ENCODE measurements at regions not wholly inside any gene's neighbourhood (a gene's known extent, or its start where the extent isn't known, plus 50 kb on each side); places are given as distances from the start of the nearest gene placed in this dataset.
A peak's percentile ranks its signal among the peaks of the same experiment; 100 is the strongest.

DNA sequence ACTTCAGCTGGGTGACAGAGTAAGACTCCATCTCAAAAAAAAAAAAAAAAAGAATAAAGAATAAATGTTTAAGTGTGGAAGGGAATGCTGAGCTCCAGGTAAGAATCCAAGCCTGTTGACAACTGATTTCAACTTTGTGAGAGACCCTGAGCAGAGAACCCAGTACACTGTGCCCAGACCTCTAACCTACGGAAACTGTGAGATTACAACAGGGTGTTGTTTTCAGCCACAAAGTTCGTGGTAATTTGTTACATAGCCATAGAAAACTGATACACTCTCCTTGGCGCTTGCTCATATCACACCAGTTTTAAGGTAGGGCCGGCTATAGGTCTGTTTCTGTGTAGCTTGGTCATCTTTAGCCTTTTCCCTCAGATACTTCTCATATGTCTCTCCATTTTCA lies 98.4 kb upstream of the PAPOLG start:
- DNase-seq (ENCODE audit: low read depth) = no peak

DNA sequence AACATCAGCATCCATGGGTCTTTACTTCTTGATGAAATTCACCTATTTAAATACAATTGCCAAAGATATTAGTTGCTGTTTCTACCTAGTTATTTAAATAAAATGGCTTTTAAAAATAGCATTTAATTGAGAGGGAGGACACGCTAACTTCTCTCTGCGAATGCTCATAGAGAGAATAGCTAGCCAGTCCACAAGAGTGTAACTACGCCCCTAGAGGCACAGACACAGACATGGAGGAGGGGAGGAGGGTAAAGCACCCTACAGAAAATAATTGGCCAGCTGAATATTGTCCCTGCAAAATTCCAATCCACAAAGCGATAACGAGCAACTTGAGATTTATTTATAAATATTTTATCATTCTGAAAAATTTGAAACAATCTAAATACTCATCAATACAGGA lies 97.0 kb upstream of the PAPOLG start:
- no peak for DNase-seq (ENCODE audit: low read depth)

DNA sequence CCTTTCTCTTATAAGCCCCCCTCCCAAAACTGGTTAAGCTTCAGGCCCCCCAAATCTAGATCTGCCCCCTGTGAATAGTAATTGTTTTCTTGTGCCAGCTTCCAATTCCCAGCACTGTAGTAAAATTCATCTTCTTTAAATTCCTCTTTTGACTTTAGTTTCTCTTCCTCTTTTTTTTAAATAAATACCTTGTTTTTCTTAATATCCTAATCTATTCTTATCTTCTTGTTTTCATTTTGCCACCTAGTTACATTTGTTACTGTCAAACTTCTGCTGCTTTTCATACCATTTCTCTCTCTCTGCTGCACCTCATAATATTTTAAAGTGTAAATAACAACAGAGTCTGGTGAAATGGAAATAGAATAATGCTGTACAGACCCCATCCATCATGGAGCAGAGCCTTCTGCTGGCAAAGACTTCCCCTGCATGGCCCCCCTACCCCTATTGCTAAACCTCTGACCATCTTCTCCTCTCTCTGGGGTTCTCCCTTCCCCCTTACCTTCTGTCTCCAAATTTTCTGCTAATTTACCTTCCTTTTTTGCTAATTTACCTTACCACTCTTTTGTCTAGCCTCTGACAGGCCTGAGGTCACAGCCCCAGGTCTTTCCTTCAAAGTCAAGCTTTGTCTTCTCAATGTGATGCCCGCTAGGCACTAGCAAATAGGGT lies 94.9 kb upstream of the PAPOLG start:
- DNase-seq (ENCODE audit: low read depth) = no peak

DNA sequence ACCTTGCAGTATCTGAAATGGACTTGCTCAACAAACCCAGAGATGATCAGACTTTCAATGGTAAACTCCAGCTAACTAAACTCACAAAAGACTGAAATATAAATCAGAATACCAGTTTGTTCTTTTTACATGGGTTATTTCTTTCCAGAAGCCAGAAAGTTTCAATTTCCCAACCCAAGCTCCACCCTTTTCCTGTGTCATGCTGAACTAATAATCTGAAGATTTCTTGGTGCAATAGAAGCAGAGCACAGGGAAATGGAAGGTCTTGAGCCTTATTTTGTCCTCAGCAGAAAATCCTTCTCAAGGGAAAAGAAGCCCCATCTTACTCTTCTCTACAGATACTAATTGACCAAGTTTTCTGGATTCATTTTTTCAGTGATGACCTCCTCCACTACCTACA lies 93.3 kb upstream of the PAPOLG start:
- no peak for DNase-seq (ENCODE audit: low read depth)

DNA sequence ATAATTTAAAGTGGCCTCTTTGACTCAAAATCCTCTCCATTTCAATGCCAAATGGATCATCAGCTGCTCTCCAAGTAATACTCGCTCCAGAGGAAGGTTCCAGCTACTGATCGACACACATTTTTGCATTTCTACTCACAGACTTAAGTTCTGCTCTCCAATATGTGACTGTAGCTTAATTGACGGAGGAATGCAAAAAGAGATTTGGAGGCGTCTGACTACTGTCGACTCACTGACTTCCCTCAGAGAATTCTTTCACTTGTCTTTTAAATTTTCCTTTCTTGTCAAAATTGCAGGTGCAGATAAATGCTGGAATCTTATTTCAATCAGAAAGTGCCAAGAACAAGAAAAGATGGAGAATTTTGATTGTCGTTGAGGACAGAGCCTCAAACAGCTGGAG lies 84.1 kb upstream of the PAPOLG start:
- DNase-seq (ENCODE audit: low read depth) = peak; percentile 9

DNA sequence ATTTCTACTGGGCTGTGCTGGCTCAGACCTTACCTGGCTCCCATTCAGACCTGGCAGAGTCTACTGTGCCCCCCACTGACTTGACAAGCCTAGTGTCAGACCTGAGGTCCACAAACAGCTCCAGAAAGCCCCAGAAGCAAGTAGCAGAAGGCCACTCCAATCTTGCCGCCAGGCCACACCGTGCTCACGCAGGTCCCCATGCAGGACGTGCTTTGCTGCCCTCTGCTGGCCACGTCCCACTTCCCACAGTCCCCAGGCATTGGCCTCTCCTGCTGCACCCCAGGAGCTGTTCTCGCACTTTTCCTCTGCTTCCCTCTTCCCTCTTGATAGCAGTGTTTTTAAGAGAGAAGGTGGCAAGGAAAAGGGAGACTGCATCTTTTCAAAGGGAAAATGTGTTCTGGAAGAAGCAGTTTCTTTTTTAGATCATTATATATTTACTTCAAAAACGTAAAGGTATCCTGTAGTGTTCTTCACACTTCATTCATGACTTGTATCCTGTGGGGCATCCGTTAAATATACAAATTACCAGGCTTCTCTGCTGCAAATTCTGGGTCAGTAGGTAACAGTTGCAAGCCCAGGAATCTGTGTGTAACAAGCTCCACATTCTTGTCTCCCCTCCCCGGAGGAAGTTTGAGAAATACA lies 81.4 kb upstream of the PAPOLG start:
- peak; percentile 40 for DNase-seq (ENCODE audit: low read depth)

DNA sequence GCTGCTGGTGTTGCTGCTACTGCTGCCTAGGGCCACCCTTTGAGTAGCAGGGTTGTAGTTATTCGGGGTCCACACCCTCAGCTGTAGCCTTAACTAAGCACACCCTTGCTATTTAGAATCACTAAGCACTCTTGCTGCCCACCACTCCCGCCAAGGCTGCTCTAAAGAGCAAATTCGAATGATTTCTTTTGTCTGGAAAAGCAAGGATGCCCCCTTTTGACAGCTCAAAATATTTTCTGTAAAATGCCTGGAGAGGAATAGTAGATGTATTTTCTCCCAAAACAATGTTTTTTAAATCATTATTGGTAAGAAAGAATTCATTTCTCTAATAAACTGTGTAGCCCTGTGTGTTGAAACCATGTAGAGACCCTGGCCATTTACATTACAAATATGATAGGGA lies 80.8 kb upstream of the PAPOLG start:
- DNase-seq (ENCODE audit: low read depth) = no peak

DNA sequence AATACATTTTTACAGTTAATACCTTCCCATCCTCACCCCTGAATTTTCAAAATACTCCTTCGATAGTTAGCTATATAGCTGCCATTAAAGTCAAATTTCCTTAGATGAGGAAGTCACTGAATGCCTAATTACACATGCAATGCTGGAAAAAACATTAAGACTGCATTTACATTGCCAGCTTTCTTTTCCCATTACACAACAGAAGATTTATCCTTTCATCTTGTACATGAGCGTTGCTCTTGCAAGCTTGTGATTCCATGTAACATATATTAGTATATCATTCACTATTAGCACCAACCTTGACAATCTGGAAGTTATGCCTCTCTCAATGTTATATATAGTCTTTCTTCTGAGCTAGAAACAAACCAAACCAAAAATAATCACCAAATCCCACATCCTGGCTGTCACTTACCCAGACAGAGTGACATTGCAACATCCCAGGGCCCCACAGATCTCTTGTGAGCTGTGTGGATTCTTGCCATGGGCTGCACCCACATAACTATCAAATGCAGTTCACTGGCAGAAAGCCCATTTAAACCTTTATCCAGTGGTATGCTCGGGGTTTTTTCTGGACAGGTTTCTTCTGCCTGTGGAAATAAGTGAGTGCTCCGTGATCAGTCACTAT lies 79.2 kb upstream of the PAPOLG start:
- DNase-seq (ENCODE audit: low read depth) = no peak

DNA sequence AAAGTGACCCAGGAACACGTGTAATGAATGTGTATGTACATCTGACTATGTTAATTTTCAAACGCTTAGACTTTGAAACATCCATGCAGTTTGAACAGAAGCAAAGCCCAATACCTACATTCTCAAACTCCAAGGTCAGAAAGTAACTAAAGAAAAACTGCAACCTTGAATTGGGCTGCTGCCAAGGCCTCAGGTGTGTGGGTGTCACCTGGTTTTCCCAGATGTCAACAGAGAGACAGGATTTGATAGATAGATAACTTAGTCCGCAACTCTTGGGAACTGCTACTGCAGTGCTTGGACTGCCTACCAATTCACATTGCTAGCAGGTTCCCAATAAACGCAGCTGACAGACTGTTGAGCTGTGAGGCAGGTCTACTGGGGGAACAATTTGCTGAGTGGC lies 78.7 kb upstream of the PAPOLG start:
- DNase-seq (ENCODE audit: low read depth) = no peak

DNA sequence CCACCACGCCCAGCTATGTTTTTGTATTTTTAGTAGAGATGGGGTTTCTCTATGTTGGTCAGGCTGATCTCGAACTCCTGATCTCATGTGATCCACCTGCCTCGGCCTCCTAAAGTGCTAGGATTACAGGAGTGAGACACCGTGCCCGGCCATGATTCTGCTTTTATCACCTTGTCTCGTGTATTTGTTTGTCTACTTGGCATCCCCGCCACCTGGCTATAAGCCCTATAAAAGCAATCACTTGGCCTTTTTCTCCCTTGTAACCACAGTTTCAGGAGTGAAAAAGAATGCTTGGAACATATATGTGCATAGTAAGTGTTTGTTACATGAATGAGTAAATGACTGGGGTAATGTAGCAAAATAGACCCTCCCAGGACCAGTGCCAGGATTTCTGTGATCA lies 77.5 kb upstream of the PAPOLG start:
- DNase-seq (ENCODE audit: low read depth) = no peak

DNA sequence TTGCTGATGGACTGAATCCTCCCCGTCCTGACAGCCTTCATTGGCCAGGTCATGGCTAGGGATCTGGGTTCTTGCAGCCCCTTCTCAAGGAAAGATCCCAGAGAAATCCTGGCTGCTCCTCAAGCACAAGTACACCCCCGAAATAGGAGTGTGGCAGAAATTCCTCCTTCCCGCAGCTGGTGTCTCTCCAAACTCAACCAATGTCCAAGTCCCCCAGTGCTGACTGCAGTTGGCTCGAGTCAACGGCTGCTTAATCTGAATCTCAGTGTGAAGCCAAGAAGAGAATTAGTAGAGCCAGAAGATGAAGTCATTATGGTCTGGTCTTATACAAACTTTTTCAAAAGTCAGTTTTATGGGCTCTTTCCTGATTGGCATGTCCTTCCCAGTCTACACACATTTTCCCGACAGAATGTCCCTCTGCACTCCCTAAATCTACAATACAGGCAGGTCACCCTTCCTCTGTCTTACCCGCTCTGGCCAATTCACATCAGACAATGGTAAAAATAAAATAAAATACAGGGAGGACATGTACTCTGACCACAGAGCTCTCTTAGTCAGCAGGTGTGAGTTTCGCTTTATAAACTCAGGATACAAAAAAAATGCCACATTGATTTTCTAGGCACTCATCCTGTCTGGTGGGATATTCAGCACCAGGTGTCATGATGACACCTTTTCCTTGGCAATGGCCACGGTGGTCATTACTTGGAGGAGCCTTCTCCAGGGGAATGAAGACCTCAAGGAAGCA lies 76.9 kb upstream of the PAPOLG start:
- DNase-seq (ENCODE audit: low read depth) = peak; percentile 52

DNA sequence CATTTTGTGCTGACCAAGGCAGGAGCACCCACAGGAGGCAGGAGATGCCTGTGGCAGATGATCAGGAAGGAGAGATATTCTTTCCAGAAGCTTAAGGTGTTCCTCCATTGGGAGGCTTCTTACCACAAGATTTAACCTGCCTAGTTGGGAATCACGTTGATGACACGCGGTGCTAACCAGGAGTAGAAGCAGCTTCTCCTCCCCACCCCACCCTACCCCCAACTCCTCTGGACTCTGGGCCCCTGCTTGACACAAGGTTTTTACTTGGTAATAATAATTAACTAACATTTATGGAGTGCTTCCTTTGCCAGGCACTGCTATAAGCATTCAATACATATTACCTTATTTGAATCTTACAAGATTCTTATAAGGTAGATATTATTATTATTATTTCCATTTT lies 62.5 kb upstream of the PAPOLG start:
- no peak for DNase-seq (ENCODE audit: low read depth)

DNA sequence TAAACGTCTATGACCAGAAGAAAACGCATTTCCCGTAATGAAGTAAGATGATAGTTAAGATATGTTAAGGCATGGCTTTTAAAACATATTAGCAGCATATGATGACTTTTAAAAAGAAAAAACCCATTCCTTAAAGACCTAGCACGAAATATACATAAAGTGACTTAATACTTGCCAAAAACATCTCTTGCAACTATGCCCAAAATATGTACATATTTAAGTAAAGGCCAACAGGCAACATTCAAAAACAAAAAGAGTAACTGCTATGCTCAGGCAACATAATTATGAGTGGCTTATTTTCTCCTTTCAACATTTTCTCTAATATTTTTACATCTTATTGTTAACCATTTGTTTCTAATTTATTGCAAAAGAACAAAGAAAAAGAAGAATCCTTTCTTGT lies 60.3 kb upstream of the PAPOLG start:
- no peak for DNase-seq (ENCODE audit: low read depth)

DNA sequence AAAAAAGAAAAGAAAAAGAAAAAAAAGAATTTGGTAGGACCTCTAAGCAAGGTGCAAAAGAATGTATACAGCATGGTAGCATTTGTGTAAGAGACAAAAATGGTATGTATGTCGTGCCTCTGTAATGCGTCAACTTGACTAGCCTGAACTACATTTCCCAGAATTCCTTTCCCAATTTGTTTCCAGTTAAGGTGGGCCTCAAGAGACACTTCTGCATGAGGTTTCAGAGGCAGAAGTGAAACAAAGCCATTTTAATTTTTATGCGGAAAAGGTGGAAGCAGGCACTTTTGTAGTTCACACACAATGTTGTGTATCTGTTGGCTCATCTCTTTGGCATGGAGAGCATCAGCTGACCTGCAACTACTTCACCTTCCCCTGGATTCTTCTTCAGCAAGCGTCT lies 56.5 kb upstream of the PAPOLG start:
- DNase-seq (ENCODE audit: low read depth) = no peak

DNA sequence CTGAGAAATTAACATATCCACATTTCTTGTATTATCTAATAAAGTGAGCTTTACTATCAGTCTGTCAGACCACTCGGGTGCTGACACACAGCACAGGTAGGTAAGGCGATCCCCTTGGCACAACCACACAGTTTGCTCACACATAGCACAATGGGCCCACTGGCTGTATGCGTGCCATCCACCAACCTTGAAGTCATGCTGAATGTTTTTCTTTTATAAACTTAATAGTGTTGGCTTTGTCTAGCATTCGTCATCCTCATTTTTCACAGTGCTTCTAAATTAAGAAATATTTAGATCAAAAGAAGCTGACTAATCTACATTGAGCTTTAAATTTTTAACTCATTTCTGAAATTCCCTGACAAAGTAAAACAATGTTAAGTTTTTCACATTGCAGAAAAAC lies 50.0 kb upstream of the PAPOLG start:
- DNase-seq (ENCODE audit: low read depth) = no peak
